Transverse colon (tissue), 4 donors: ENCODE measurements at regions not wholly inside any gene's neighbourhood (a gene's known extent, or its start where the extent isn't known, plus 50 kb on each side); places are given as distances from the start of the nearest gene placed in this dataset.

ENCODE experiments used
- EP300 ChIP-seq: sonication (generic); formaldehyde crosslinking; IDR thresholded peaks from one replicate; pipeline ENCODE4 v1.6.1; 2017; ENCODE audit warnings: antibody characterized with exemption, low read depth
- POLR2A ChIP-seq: fragments of 450-650 bp; IDR thresholded peaks from one replicate; pipeline ENCODE4 v1.6.1; 2016; ENCODE audit warnings: antibody characterized with exemption, mild to moderate bottlenecking, moderate library complexity
- POLR2AphosphoS5 ChIP-seq, 3 donors: sonication (generic); formaldehyde crosslinking; IDR thresholded peaks; one replicate each; pipeline ENCODE4 v1.6.1; 2016; ENCODE audit warnings: antibody characterized with exemption in 3 of 3
- TF ChIP-seq, protein P1 (sequence below), 5 experiments: fragments of 200-600 bp in 3 of 5; fragments of 450-650 bp in 2 of 5; sonication (generic) in 3 of 5; IDR thresholded peaks; 1 replicate in 2 of 5; 2 replicates in 3 of 5; pipeline ENCODE4 v1.5.1; 2016 to 2017; ENCODE audit warnings: antibody characterized with exemption in 5 of 5, inconsistent platforms in 3 of 5, mild to moderate bottlenecking in 2 of 5, moderate library complexity in 1 of 5

DNA sequence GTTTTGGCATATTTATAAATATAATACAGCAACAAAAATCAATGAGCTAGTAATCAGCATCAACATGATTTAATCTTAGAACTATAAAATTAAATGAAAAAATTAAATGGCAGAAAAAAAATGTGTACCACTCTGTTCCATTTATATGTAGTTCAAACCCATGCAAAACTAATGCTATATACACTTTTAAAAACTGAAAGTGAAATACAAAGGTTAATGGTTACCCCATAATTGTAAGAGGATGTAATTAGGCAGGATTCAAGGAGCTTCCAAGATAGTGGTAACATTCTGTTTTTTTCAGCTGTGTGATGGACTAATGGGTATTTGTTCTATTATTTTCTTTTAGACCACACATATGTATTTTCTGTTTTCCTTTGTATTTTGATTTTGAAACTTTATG lies 492.1 kb downstream of the UTRN start:
- TF ChIP-seq EP300 (no peak), POLR2AphosphoS5 (IDR thresholded peaks at IDR 0.05) (no peak), POLR2A (no peak)
- TF ChIP-seq, protein P1, sequence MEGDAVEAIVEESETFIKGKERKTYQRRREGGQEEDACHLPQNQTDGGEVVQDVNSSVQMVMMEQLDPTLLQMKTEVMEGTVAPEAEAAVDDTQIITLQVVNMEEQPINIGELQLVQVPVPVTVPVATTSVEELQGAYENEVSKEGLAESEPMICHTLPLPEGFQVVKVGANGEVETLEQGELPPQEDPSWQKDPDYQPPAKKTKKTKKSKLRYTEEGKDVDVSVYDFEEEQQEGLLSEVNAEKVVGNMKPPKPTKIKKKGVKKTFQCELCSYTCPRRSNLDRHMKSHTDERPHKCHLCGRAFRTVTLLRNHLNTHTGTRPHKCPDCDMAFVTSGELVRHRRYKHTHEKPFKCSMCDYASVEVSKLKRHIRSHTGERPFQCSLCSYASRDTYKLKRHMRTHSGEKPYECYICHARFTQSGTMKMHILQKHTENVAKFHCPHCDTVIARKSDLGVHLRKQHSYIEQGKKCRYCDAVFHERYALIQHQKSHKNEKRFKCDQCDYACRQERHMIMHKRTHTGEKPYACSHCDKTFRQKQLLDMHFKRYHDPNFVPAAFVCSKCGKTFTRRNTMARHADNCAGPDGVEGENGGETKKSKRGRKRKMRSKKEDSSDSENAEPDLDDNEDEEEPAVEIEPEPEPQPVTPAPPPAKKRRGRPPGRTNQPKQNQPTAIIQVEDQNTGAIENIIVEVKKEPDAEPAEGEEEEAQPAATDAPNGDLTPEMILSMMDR (IDR thresholded peaks at IDR 0.05): no peak
